ENCODE measurements at regions not wholly inside any gene's neighbourhood (a gene's known extent, or its start where the extent isn't known, plus 50 kb on each side); places are given as distances from the start of the nearest gene placed in this dataset.

DNA sequence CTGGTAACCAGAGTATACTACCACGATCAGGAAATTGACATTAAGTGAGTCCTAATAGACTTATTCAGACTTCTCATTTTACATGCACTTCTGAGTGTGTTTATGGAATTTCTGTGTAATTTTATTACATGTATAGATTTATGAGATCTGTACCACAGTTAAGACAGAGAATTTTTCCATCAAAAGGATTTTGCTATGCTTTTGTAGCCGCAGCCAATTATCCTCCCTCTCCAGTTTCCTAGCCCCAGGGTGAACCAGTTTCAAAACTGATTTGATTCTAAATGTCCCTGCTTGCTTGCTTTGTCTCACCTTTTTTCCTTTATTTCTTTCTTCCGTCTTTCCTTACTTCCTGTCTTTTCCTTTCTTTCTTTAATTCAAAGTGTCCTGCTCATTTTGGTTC is 661.2 kb upstream of the BCHE start:
- DNase-seq = no peak

GRCh38 chr3:166489826-166490225 is 652.6 kb upstream of the BCHE start:
- no peak for DNase-seq

DNA sequence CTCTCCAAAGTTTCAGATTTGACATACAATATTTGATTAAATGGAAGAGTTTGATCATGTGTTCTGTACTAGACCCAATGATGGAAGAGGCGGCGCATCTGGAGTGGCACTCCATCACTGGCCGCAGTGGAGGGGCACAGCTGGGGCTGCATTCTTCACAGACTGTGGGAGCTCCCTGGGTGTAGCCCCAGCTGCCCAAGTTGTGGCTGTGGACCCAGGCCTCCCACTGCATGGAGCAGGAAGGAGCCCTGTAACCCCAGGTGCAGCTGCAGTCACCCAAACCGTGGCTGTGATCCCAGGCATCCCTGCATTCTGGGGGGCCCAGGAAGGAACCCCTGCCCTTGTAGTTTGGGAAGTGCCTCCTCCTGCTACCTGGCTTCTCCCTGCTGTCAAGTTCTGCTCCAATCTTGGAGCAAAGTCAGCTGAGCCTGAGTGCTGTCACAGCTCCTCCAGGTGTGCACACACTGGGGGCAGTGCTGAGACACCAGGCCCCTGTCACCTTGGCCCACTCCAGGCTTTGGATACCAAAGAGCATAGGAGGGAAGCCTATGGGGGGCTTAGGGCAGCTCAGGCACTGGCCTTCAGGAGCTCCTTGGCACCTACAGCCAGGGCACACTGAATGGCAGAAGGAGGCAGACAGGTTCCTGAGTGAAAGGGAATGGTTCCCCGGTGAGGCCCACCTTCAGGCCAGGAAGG is 651.9 kb upstream of the BCHE start:
- DNase-seq = no peak

GRCh38 chr3:166484470-166484869 is 647.2 kb upstream of the BCHE start:
- DNase-seq = no peak

GRCh38 chr3:166481340-166481739 is 644.1 kb upstream of the BCHE start:
- no peak for DNase-seq

DNA sequence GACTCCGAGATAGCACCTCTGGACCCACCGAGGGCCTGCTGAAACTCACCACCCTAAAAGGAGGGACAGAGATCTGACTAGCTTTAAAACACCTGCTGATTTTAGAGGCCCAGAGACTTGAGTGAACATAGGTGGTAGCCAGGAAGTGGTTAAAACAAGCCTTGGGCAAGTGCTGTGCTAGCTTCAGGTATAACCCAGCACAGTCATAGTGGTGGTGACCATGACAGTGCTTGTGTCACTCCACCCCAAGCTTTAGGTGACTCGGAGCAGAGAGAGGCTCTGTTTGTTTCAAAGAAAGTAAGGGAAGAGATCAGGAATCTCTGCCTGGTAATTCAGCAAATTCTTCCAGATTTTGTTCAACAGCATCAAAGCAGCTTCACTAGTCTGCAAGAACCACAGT is 641.1 kb upstream of the BCHE start:
- DNase-seq = no peak

GRCh38 chr3:166473501-166473900 is 636.3 kb upstream of the BCHE start:
- DNase-seq = no peak

DNA sequence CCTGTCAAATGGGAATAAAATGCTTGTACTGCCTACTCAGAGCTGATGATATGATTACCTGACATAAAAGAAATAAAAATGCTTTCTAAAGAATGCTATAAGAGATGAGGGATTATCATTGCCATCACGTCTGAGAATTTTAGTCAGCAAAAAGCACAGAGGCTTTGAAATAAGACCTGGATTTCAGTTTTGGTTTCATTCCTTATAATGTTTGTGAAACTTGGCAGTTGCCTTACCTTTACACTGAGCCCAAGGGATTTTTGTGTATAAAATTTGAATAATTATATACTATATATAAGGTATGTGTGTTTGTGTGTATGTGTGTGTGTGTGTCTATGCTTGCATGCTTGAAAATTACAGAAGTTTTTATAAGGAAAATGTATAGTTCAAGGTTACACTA is 634.8 kb upstream of the BCHE start:
- no peak for DNase-seq

DNA sequence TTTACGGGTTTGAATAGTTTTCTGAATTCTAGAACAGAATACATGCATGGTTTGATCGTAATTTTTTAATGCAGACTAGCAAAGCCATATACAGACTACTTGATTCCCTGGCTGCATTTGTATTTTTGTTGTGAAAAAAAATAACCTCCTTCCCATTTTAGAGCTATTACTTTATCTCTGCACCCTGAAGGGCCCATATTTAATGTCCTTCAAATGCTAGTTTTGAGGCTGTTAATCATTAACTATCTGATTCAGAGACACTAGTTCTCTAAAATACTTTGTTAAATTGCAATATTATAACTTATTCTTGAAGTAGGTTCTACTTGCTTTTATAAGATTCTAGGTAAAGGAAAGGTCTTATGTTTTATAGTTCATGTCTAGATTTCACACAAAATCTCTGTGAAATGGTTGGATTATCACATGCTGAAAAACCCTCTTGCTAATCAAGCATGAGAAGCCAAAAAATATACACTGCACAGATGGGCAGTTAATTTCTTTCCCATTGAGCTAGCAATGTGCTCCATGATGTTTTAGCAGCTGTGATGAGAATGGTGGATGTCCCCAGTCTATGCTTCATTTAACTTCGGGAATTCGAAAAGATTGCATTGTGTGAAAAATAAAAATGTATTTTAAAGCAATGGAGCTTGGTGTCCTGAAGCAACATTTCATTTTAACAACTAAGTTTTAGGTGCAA is 634.0 kb upstream of the BCHE start:
- DNase-seq = peak; percentile 84

DNA sequence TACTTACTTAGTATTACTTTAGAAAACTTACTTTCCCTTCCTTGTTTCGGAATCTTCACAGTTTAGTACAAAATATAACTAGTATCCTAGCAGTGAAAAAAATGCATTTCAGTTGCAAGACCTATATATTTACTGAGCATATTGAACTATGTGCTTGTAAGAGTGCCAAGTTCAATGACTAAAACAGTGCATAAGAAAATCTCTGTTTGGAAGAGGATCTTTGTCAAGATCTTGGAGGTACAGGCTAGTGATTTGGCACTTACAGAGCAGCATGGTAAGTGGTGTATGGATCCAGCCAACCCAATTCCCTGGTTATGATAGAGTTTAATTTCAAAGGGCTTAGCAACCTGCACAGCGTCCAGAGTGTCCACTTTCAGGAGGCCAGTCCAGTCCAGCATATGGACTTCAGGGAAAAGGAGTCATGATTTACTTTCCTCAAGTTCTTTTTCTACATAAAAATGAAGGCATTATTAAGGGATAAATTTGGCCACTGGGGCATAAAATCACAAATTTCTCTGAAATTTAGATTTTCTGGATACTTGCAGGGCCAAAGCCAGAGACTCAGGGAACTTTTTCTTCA is 625.8 kb upstream of the BCHE start:
- peak; percentile 27 for DNase-seq

- DNase-seq = no peak
Observed at GRCh38 chr3:166461626-166462025, 624.4 kb upstream of the BCHE start.

GRCh38 chr3:166457382-166457781 is 620.2 kb upstream of the BCHE start:
- DNase-seq = no peak

DNA sequence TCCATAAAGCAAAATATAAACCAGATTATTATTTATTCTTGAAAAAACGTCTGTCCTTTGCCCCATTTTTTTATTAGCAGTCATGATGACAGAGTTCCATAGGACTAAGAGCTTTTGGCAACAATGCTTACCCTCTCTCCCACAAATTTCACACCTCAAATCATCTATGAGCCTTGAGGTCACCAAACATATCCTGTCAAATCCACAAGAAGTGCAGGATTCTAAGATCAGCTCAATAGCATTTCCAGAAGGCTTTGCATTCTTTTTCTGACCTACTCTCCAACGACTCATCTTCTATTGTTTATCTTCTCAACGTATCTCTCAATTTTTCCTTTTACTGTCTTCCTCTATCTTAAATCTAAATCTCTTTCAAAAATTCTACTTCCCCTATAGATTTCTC is 619.1 kb upstream of the BCHE start:
- no peak for DNase-seq

DNA sequence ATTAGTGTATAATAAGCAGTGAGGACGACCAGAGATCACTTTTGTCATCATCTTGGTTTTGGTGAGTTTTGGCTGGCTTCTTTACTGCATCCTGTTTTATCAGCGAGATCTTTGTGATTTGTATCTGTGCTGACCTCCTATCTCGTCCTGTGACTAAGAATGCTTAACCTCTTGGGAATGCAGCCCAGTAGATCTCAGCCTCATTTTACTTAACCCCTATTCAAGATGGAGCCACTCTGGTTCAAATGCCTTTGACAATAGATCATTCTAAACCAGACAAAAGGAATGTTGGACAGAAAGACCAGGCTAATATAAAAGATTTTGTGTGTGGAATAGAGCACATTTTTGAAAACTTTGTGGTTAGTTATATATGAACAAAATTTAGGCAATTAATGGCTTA is 618.5 kb upstream of the BCHE start:
- no peak for DNase-seq

DNA sequence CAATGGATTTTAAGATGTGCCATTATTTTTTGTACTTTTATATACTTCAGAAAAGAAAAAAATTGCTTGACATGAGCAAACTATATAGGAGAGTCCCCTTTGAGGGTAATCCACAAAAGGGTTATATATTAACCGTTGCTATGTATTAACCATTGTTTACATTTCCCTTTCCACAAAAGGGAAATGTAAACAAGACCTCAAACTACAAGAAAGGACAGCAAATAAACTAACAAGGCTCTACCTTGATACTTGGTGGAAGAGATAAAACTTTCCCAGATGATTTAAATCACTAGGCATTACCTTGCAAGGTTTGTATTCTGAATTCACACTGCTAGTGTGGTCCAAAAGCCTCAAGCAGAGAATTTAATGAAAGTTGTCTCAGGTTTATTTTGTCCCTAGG is 616.3 kb upstream of the BCHE start:
- DNase-seq = no peak

DNA sequence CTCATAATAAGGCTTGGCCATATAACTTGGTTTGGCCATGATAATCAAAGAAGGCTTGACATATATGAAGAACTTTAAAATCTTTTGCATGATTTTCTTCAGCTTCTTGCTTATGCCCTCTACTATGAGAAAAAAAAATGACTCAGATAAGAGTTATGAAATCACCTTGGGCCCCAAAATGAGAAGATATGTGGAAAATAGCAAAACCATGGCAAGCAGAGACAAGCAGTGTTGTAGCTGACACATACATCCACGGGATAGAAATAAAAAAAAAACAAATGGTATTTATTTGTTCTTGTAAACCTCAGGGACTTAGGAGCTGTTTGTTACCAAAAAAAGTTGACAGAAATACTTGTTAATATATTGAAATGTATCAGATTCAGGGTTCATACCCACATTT is 614.8 kb upstream of the BCHE start:
- no peak for DNase-seq

DNA sequence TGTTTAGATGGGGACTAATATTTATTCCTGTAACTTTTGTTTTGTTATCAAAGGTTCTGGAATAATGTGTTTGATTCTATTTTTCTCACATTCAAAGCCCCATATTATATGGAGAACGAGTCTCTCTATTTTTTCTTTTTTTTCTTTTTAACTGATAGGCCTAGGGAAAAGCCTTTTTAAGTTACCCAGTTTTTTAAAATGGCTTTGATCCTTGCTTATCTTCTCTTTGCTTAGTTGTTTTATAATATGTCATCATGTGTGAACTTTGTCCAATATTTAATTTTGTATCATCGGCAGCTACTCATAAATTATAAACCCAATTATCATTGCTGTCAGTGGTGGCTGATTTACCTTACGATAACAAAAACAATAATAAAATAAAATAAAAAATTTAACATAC is 610.3 kb upstream of the BCHE start:
- DNase-seq = no peak

GRCh38 chr3:166446986-166447385 is 609.8 kb upstream of the BCHE start:
- no peak for DNase-seq

GRCh38 chr3:166446291-166446690 is 609.1 kb upstream of the BCHE start:
- no peak for DNase-seq

GRCh38 chr3:166445865-166446264 is 608.6 kb upstream of the BCHE start:
- DNase-seq = no peak

DNA sequence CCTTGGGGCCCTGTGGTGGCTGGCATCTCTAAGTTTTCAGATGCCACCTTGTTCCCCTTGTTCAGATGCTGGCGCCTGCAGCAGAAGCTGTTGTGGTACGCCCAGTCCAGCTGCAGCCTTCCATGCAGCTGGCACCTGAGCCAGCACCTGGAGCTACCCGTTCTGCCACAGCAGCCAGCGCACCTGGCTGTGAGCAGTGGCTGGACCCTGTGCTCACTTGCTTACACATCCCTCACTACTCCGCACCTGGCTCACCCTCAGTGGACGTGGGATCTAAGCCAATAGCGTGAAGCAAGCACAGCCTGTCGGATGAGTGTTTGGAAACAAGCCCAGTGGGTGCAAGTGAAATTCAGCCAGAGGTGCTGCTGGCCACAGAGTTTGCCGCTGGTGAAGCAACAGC is 607.5 kb upstream of the BCHE start:
- DNase-seq = peak; percentile 77

GRCh38 chr3:166444336-166444735 is 607.1 kb upstream of the BCHE start:
- peak; percentile 92 for DNase-seq

DNA sequence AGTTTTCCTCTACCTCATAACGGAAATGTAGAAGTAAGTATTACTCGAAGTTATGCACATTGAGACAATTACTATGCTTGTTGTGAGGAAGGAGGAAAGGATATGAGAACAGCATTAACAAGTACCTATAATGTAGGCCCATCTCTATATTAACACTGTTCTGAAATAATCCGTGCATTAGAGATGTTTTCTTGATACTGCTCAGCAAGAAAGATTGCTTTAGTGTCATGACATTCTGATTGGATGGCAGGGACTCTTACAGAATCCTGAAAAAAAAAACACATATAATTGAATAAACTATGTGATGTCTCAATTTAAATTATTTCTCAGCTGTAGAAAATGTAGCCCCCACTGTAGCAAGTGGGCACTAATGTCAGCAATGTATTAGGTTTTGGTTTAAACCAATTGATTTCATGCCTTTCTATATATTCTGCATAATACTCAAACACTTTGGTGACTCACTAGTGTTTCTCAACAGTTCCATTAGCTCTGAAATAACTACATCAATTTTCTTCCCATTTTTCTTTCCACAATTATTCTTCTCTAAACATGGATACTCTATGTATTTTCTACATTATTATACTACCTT is 598.3 kb upstream of the BCHE start:
- no peak for DNase-seq

DNA sequence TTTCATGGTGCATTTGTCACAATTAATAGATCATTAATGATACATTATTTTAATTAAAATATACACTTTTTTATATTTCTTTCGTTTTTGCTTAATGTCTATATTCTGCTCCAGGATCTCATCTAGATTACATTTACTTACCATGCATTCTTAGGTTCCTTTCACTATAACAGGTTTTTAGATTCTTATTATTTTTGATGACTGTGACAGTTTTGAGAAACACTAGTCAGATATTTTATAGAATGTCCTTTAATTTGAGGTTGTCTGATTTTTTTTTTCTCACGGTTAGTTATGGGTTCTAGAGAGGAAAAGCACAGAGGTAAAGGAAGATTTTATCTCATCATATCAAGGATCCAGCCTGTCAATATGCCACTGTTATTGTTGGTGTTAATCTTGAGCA is 595.8 kb upstream of the BCHE start:
- DNase-seq = no peak

All from NCI-H446 treated with DMSO at 0.1 percent for 48 hours (cell line).